ENCODE measurements at regions not wholly inside any gene's neighbourhood (a gene's known extent, or its start where the extent isn't known, plus 50 kb on each side); places are given as distances from the start of the nearest gene placed in this dataset.

- no peak for TF ChIP-seq CTCF (IDR thresholded peaks at IDR 0.05)
- TF ChIP-seq POLR2A (IDR thresholded peaks at IDR 0.05): no peak
Measured at GRCh38 chr9:108088916-108089315, 599.3 kb upstream of the KLF4 start.

Measured in right lobe of liver (tissue), 4 donors.